GM23248 (cell line): ENCODE measurements at regions not wholly inside any gene's neighbourhood (a gene's known extent, or its start where the extent isn't known, plus 50 kb on each side); places are given as distances from the start of the nearest gene placed in this dataset.

ENCODE experiments used
- DNase-seq: peaks from one replicate; pipeline ENCODE4 v3.0.0-alpha.2; 2015
- H2AFZ ChIP-seq: fragments of 200-600 bp; sonication (generic); 2 replicates; pipeline ENCODE4 v1.6.1; 2016; ENCODE audit warnings: antibody characterized with exemption
- H3F3A ChIP-seq: fragments of 200-600 bp; sonication (generic); 2 replicates; pipeline ENCODE4 v1.6.1; 2016; ENCODE audit warnings: mild to moderate bottlenecking, antibody characterized with exemption, mixed run types; ENCODE audit not compliant: insufficient read depth
- H3K27ac ChIP-seq: fragments of 200-600 bp; sonication (generic); 2 replicates; pipeline ENCODE4 v1.5.1; 2016; ENCODE audit warnings: mild to moderate bottlenecking
- H3K27me3 ChIP-seq: fragments of 200-600 bp; sonication (generic); replicated peaks from 2 replicates; pipeline ENCODE4 v1.6.1; 2016; ENCODE audit warnings: mild to moderate bottlenecking; ENCODE audit not compliant: insufficient read depth
- H3K36me3 ChIP-seq: fragments of 200-600 bp; sonication (generic); 2 replicates; pipeline ENCODE4 v1.6.1; 2016; ENCODE audit warnings: low read depth, mild to moderate bottlenecking
- H3K4me1 ChIP-seq: fragments of 200-600 bp; sonication (generic); 2 replicates; pipeline ENCODE4 v1.6.1; 2016; ENCODE audit warnings: mild to moderate bottlenecking; ENCODE audit not compliant: insufficient read depth
- H3K4me2 ChIP-seq: fragments of 200-600 bp; sonication (generic); one replicate; pipeline ENCODE4 v1.6.1; 2016; ENCODE audit warnings: mild to moderate bottlenecking; ENCODE audit not compliant: unreplicated experiment
- H3K4me3 ChIP-seq: fragments of 200-600 bp; sonication (generic); 2 replicates; pipeline ENCODE4 v1.5.1; 2016; ENCODE audit warnings: mild to moderate bottlenecking
- H3K79me2 ChIP-seq: fragments of 200-600 bp; sonication (generic); 2 replicates; pipeline ENCODE4 v1.6.1; 2016; ENCODE audit warnings: mild to moderate bottlenecking; ENCODE audit not compliant: insufficient read depth
- H3K9ac ChIP-seq: fragments of 200-600 bp; sonication (generic); 2 replicates; pipeline ENCODE4 v1.6.1; 2016; ENCODE audit warnings: mild to moderate bottlenecking
- H3K9me2 ChIP-seq: fragments of 200-600 bp; sonication (generic); 2 replicates; pipeline ENCODE4 v1.6.1; 2016; ENCODE audit warnings: mixed run types, mild to moderate bottlenecking, moderate library complexity; ENCODE audit not compliant: insufficient read depth
- H3K9me3 ChIP-seq: fragments of 200-600 bp; sonication (generic); one replicate; pipeline ENCODE4 v1.6.1; 2017; ENCODE audit warnings: low read depth
- H4K20me1 ChIP-seq: fragments of 200-600 bp; sonication (generic); 2 replicates; pipeline ENCODE4 v1.6.0; 2016; ENCODE audit not compliant: insufficient read depth
- EZH2 ChIP-seq: fragments of 200-600 bp; sonication (generic); IDR thresholded peaks from 2 replicates; pipeline ENCODE4 v1.6.1; 2018; ENCODE audit warnings: antibody characterized with exemption, mild to moderate bottlenecking; ENCODE audit not compliant: insufficient read depth, poor library complexity, severe bottlenecking
- EZH2phosphoT487 ChIP-seq: fragments of 200-600 bp; sonication (generic); IDR thresholded peaks from 2 replicates; pipeline ENCODE4 v1.6.1; 2018; ENCODE audit warnings: antibody characterized with exemption, moderate library complexity, mild to moderate bottlenecking, low read depth; ENCODE audit not compliant: insufficient read depth
- WGBS, 2 experiments: methylation state at CpG; one replicate each; pipeline ENCODE4 v1.1.6; 2015 to 2017; ENCODE audit warnings: low lambda C conversion rate in 2 of 2, low coverage in 1 of 2; ENCODE audit errors: missing lambda C conversion rate in 2 of 2; 5-methylcytosine and 5-hydroxymethylcytosine counted together
- in situ Hi-C: fragments of 300-500 bp; cut with MboI; formaldehyde crosslinking; loops from 2 replicates; pipeline ENCODE4 v1.15.0; 2020

- H3K36me3 ChIP-seq, result no peaks in the 10 kb centered on the region
- in situ Hi-C loops, result no loop called here
- WGBS, 2 experiments, result 85 to 89% methylated on average over 5 of the region's 5 CpGs
Measured at GRCh38 chr12:65756267-65756666, 68.0 kb upstream of the HMGA2 start.

GRCh38 chr12:65756956-65757511 lies 67.2 kb upstream of the HMGA2 start:
- in situ Hi-C loops, result no loop called here
- Histone ChIP-seq H3K27me3 (no peaks in the 10 kb centered on the region), H2AFZ (no peak overlapping the region), H3K4me3 (no peak overlapping the region), H4K20me1 (no peaks in the 10 kb centered on the region), H3K36me3 (no peaks in the 10 kb centered on the region), H3K9me3 (no peaks in the 10 kb centered on the region), H3K9me2 (no peaks in the 10 kb centered on the region), H3K79me2 (no peaks in the 10 kb centered on the region), H3K4me1 (no peaks in the 10 kb centered on the region), H3K27ac (no peak overlapping the region), H3F3A (peaks cover 4% of the 10 kb centered on the region; the same call in 1 of the 2 replicates), H3K4me2 (no peak overlapping the region), H3K9ac (no peak overlapping the region)
- WGBS, 2 experiments, result 83 to 95% methylated on average over 2 of the region's 2 CpGs
- TF ChIP-seq EZH2 (no peak), EZH2phosphoT487 (no peak)
- peak; percentile 39 for DNase-seq

More at GRCh38 chr12:65756267-65756666, 68.0 kb upstream of the HMGA2 start:
- no peak for DNase-seq
- Histone ChIP-seq H3F3A (peaks cover 4% of the 10 kb centered on the region; the same call in 1 of the 2 replicates), H3K9me3 (no peaks in the 10 kb centered on the region), H3K27ac (no peak overlapping the region), H3K4me3 (no peak overlapping the region), H2AFZ (no peak overlapping the region), H4K20me1 (no peaks in the 10 kb centered on the region), H3K4me2 (no peak overlapping the region), H3K79me2 (no peaks in the 10 kb centered on the region), H3K9ac (no peak overlapping the region), H3K27me3 (no peaks in the 10 kb centered on the region), H3K4me1 (no peaks in the 10 kb centered on the region), H3K9me2 (no peaks in the 10 kb centered on the region)
- TF ChIP-seq EZH2phosphoT487, result no peak
- TF ChIP-seq EZH2, result no peak

GRCh38 chr12:65758401-65758800 lies 65.9 kb upstream of the HMGA2 start:
- Histone ChIP-seq H3K79me2 (no peaks in the 10 kb centered on the region), H3K36me3 (no peaks in the 10 kb centered on the region), H3F3A (peaks cover 4% of the 10 kb centered on the region; the same call in 1 of the 2 replicates), H4K20me1 (no peaks in the 10 kb centered on the region), H3K27me3 (no peaks in the 10 kb centered on the region), H3K9me3 (no peaks in the 10 kb centered on the region), H3K4me3 (no peak overlapping the region), H3K4me1 (no peaks in the 10 kb centered on the region), H2AFZ (no peak overlapping the region), H3K4me2 (no peak overlapping the region), H3K9me2 (no peaks in the 10 kb centered on the region), H3K9ac (no peak overlapping the region), H3K27ac (no peak overlapping the region)
- in situ Hi-C loops, result no loop called here
- DNase-seq, result no peak
- 94 to 98% methylated on average over 2 of the region's 2 CpGs for WGBS, 2 experiments
- TF ChIP-seq EZH2 (no peak), EZH2phosphoT487 (no peak)

GRCh38 chr12:65759735-65760134 lies 64.5 kb upstream of the HMGA2 start:
- Histone ChIP-seq H3K4me3 (no peak overlapping the region), H3K27me3 (no peaks in the 10 kb centered on the region), H3K36me3 (no peaks in the 10 kb centered on the region), H3K27ac (no peak overlapping the region), H3K9me2 (no peaks in the 10 kb centered on the region), H3K4me2 (no peak overlapping the region), H3K4me1 (peaks cover under 1% of the 10 kb centered on the region; the same call in 1 of the 2 replicates), H3K9me3 (no peaks in the 10 kb centered on the region), H4K20me1 (no peaks in the 10 kb centered on the region), H3F3A (peaks cover 8% of the 10 kb centered on the region; the same call in 1 of the 2 replicates), H2AFZ (no peak overlapping the region), H3K9ac (no peak overlapping the region), H3K79me2 (no peaks in the 10 kb centered on the region)
- DNase-seq, result no peak
- in situ Hi-C loops, result no loop called here
- no peak for TF ChIP-seq EZH2
- 94 to 97% methylated on average over 8 of the region's 8 CpGs for WGBS, 2 experiments

GRCh38 chr12:65761301-65761700 lies 63.0 kb upstream of the HMGA2 start:
- in situ Hi-C loops, result no loop called here
- Histone ChIP-seq H3F3A (peaks cover 18% of the 10 kb centered on the region; the same call in 1 of the 2 replicates), H3K4me2 (no peak overlapping the region), H3K27me3 (no peaks in the 10 kb centered on the region), H3K4me3 (no peak overlapping the region), H3K27ac (no peak overlapping the region), H3K79me2 (no peaks in the 10 kb centered on the region), H3K9me3 (no peaks in the 10 kb centered on the region), H3K36me3 (no peaks in the 10 kb centered on the region), H3K4me1 (peaks cover 13% of the 10 kb centered on the region), H2AFZ (no peak overlapping the region), H4K20me1 (no peaks in the 10 kb centered on the region), H3K9me2 (no peaks in the 10 kb centered on the region), H3K9ac (no peak overlapping the region)
- no peak for DNase-seq
- WGBS, 2 experiments, result 86% methylated on average over 2 of the region's 2 CpGs
- no peak for TF ChIP-seq EZH2phosphoT487
- no peak for TF ChIP-seq EZH2
